Heart left ventricle (tissue), 16 donors: ENCODE measurements at regions not wholly inside any gene's neighbourhood (a gene's known extent, or its start where the extent isn't known, plus 50 kb on each side); places are given as distances from the start of the nearest gene placed in this dataset.

Source experiments
- ATAC-seq, 4 donors: fragments of 200-7000 bp; cut with Tn5 transposase; one replicate each; pipeline ENCODE4 v1.9.1; 2020 to 2022; ENCODE audit warnings: moderate library complexity in 4 of 4, mild to moderate bottlenecking in 3 of 4, moderate number of reproducible peaks in 1 of 4
- DNase-seq, 5 donors: peaks; one replicate each; pipeline ENCODE4 v3.0.0-alpha.2; 2020
- H3K27ac ChIP-seq, 12 donors: fragments of 200-600 bp; sonication (generic) in 4 of 12; one replicate each; pipeline versions ENCODE4 v1.5.0 to v1.8.0; 2016 to 2022; ENCODE audit warnings: mild to moderate bottlenecking in 2 of 12
- H3K27me3 ChIP-seq, 9 donors: fragments of 200-600 bp; sonication (generic) in 2 of 9; one replicate each; pipeline versions ENCODE4 v1.5.1 to v1.8.0; 2016 to 2022; ENCODE audit warnings: mild to moderate bottlenecking in 3 of 9
- H3K36me3 ChIP-seq, 9 donors: fragments of 200-600 bp; sonication (generic) in 2 of 9; one replicate each; pipeline versions ENCODE4 v1.5.0 to v1.8.0; 2018 to 2022; ENCODE audit warnings: mild to moderate bottlenecking in 2 of 9
- H3K4me1 ChIP-seq, 12 donors: fragments of 200-600 bp; sonication (generic) in 4 of 12; one replicate each; pipeline versions ENCODE4 v1.5.0 to v1.8.0; 2016 to 2022; ENCODE audit warnings: mild to moderate bottlenecking in 3 of 12
- H3K4me3 ChIP-seq, 12 donors: fragments of 200-600 bp; sonication (generic) in 4 of 12; one replicate each; pipeline versions ENCODE4 v1.5.0 to v1.8.0; 2017 to 2022; ENCODE audit warnings: mild to moderate bottlenecking in 9 of 12, moderate library complexity in 4 of 12
- H3K9me3 ChIP-seq, 12 donors: fragments of 200-600 bp; sonication (generic) in 4 of 12; one replicate each; pipeline versions ENCODE4 v1.5.0 to v1.8.0; 2016 to 2022; ENCODE audit warnings: mild to moderate bottlenecking in 1 of 12
- POLR2A ChIP-seq, 2 donors: fragments of 450-650 bp; IDR thresholded peaks; one replicate each; pipeline ENCODE4 v1.6.1; 2017; ENCODE audit warnings: antibody characterized with exemption in 2 of 2, mild to moderate bottlenecking in 2 of 2, moderate library complexity in 2 of 2
- WGBS, 4 donors: extraction: QIAGEN DNeasy Blood & Tissue Kit in 2 of 4; methylation state at CpG; one replicate each; pipeline versions ENCODE4 v1.1.5 to v1.1.7; 2013 to 2018; 5-methylcytosine and 5-hydroxymethylcytosine counted together
- intact Hi-C, 10 donors: fragments of 100-400 bp; cut with DNase I; formaldehyde crosslinking; loops; one replicate each; pipeline versions ENCODE4 v1.11.1 to v1.14.2; 2022
- TF ChIP-seq, protein P1 (sequence below), 12 donors: fragments of 200-600 bp; sonication (generic) in 4 of 12; IDR thresholded peaks; one replicate each; pipeline versions ENCODE4 v1.5.0 to v1.8.0; 2018 to 2022; ENCODE audit warnings: antibody characterized with exemption in 12 of 12, mild to moderate bottlenecking in 5 of 12
- donor health status: ischemic (EF 13 %, LVEDD 7.1; RV severe dilation, severe dysfunction).
- donor health status: healthy with polysubstance abuse.
- donor health status: DM: no; HTN: yes; CAD: no.
- donor health status: DM: no; HTN: no; CAD: no.
- donor health status: ischemic (EF 25% LVEDD 6.9; RV normal size, moderate dysfunction).
- donor health status: ischemic (EF 25% LVEDD 5.7; RV mildly dilated, moderate dysfunction).
- donor health status: healthy.
- donor health status: DM: yes; HTN: yes; CAD: no.
- donor health status: ischemic (EF 35%, LVEDD 5.7; RV mildly dilated, moderate dysfunction).
- donor health status: nonischemic (EF 11% LVEDD 7.7; RV severe dilation, severe dysfunction).
- donor health status: DM: yes; HTN: yes; CAD: no.
- donor health status: PGD.
- donor health status: ischemic (EF 29% LVEDD 5.4; RV normal size, mild dysfunction).
- donor health status: nonischemic (EF 23%, LVEDD 6.1; RV moderate dilation, normal function).

DNA sequence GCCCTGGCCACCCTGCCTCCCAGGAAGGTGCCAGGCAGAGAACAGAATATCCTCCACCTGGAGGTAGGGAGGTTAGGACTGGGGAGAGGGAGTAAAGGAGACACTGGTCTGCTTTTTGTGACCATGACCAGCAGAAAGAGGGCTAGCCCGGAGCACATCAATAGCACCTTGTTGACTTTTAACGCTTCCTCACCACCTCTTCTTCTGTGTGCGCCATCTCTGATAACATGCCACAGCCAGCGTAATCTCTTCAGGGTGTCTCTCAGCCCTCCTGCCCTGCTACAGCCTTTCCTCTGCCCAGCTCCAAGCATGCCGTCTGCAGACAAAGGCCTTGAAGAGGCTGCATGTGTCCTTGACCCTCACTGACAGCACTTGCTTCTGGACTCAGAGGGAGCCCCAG, 50.9 kb upstream of the GJA5 start:
- no peak overlapping the region for H3K4me3 ChIP-seq
- H3K9me3 ChIP-seq: no peaks in the 10 kb centered on the region
- WGBS, 4 donors: 44 to 73% (median 55%) methylated on average over 5 of the region's 5 CpGs
- peak in 1 of 5 donors; percentile 49 for DNase-seq
- H3K4me1 ChIP-seq: peaks cover 0 to 13% (median 0%) of the 10 kb centered on the region in 12 donors
- intact Hi-C loops: loop anchor here in 2 of 10 donors (5.0 to 10.0 kb wide), 2 partner anchors 39 to 56 kb away; no protein-coding TSS in a partner anchor
- H3K27ac ChIP-seq: peak overlapping the region in 1 of 12 donors; percentile 39
- ATAC-seq: peak in 3 of 4 donors; percentile 64 to 94 (median 88)
- no peaks in the 10 kb centered on the region for H3K27me3 ChIP-seq
- no peaks in the 10 kb centered on the region for H3K36me3 ChIP-seq
- TF ChIP-seq POLR2A (IDR thresholded peaks at IDR 0.05): no peak
- TF ChIP-seq, protein P1, sequence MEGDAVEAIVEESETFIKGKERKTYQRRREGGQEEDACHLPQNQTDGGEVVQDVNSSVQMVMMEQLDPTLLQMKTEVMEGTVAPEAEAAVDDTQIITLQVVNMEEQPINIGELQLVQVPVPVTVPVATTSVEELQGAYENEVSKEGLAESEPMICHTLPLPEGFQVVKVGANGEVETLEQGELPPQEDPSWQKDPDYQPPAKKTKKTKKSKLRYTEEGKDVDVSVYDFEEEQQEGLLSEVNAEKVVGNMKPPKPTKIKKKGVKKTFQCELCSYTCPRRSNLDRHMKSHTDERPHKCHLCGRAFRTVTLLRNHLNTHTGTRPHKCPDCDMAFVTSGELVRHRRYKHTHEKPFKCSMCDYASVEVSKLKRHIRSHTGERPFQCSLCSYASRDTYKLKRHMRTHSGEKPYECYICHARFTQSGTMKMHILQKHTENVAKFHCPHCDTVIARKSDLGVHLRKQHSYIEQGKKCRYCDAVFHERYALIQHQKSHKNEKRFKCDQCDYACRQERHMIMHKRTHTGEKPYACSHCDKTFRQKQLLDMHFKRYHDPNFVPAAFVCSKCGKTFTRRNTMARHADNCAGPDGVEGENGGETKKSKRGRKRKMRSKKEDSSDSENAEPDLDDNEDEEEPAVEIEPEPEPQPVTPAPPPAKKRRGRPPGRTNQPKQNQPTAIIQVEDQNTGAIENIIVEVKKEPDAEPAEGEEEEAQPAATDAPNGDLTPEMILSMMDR (IDR thresholded peaks at IDR 0.05): no peak

DNA sequence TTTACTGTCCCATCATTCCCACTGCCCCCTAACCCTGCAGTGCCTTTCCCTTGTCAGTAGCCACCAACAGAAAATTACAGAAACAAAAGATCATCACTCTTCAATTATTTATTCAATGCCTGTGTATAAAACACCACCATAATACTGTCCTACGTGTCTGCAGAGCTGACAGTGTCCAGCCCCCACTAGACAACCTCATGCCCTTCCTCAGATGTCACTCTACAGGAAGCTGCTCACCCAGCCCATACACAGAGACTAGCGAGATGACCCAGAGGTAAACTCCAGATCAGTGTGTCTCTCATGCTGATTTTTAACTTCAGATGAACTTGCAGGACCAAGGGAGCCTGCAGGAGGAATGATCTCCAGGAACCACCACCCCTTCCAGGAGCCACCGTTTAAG, 51.3 kb upstream of the GJA5 start:
- Histone ChIP-seq H3K27ac (peak overlapping the region in 1 of 12 donors; percentile 39), H3K4me1 (peaks cover 0 to 13% (median 0%) of the 10 kb centered on the region in 12 donors), H3K36me3 (no peaks in the 10 kb centered on the region), H3K9me3 (no peaks in the 10 kb centered on the region), H3K27me3 (no peaks in the 10 kb centered on the region), H3K4me3 (no peak overlapping the region)
- ATAC-seq (peak in 3 of 4 donors; percentile 42 to 67 (median 43)), DNase-seq (no peak)
- intact Hi-C loops: loop anchor here in 2 of 10 donors (5.0 to 10.0 kb wide), 2 partner anchors 39 to 57 kb away; no protein-coding TSS in a partner anchor
- WGBS, 4 donors: 52 to 63% (median 56%) methylated on average over 3 of the region's 3 CpGs
- no peak for TF ChIP-seq POLR2A (IDR thresholded peaks at IDR 0.05)
- TF ChIP-seq, protein P1 (IDR thresholded peaks at IDR 0.05): no peak

DNA sequence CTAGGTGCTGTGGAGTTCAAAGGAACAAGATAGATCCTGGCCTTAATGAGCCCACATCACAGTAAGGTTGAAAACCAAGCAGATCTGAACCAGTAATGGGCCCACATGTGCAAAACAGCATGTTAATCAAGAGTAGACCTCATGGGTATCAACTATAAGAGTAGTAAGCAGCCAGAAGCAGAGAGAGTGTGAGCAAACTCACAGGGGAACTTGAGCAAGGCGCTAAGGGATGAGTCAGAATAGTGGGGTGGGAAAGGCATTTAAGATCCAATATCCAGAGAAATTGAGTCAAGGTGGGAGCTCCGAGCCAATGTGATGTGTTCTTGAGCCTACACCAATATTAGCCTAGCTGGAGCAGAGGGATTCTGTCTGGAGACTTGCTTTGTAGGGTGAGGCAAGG, 52.4 kb upstream of the GJA5 start:
- DNase-seq: no peak
- Histone ChIP-seq H3K27ac (no peak overlapping the region), H3K9me3 (no peaks in the 10 kb centered on the region), H3K27me3 (no peaks in the 10 kb centered on the region), H3K36me3 (no peaks in the 10 kb centered on the region), H3K4me1 (peaks cover 0 to 13% (median 0%) of the 10 kb centered on the region in 12 donors), H3K4me3 (no peak overlapping the region)
- TF ChIP-seq POLR2A (IDR thresholded peaks at IDR 0.05): no peak
- TF ChIP-seq, protein P1 (IDR thresholded peaks at IDR 0.05): no peak
- no peak for ATAC-seq
- 95 to 98% (median 96%) methylated on average over 2 of the region's 2 CpGs for WGBS, 4 donors
- intact Hi-C loops: loop anchor here in 2 of 10 donors (5.0 to 10.0 kb wide), 2 partner anchors 40 to 58 kb away; no protein-coding TSS in a partner anchor

DNA sequence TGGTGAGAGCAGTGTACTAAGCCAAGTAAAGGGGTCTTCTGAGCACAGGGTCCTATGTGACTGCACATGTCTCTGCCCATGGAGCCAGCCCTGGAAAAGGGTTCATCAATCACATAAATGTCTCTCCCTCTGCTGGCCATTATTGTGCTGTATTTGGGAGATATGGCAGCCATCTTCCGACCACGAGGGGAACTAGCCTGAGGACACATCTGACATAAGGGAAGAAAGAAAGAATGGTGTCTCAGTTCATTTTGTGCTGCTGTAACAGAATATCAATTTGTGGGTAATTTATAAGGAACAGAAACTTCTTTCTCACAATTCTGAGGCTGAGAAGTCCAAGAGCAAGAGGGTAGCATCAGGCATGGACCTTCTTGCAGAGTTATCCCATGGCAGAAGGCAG, 55.1 kb upstream of the GJA5 start:
- H3K36me3 ChIP-seq: no peaks in the 10 kb centered on the region
- WGBS, 4 donors: 75 to 93% (median 82%) methylated on average over 2 of the region's 2 CpGs
- ATAC-seq (no peak), DNase-seq (no peak)
- H3K9me3 ChIP-seq: no peaks in the 10 kb centered on the region
- H3K27me3 ChIP-seq: no peaks in the 10 kb centered on the region
- no peak overlapping the region for H3K27ac ChIP-seq
- TF ChIP-seq POLR2A (IDR thresholded peaks at IDR 0.05): no peak
- TF ChIP-seq, protein P1 (IDR thresholded peaks at IDR 0.05): peak in 3 of 12 donors; percentile 12 to 20 (median 19)
- intact Hi-C loops: loop anchor here in 2 of 10 donors (5.0 to 10.0 kb wide), 2 partner anchors 61 to 93 kb away; no protein-coding TSS in a partner anchor
- no peak overlapping the region for H3K4me3 ChIP-seq
- H3K4me1 ChIP-seq: peaks cover 0 to 13% (median 0%) of the 10 kb centered on the region in 12 donors
